ENCODE measurements at regions not wholly inside any gene's neighbourhood (a gene's known extent, or its start where the extent isn't known, plus 50 kb on each side); places are given as distances from the start of the nearest gene placed in this dataset.
"Not testable (repeated sequence)": the region's sequence is repeated elsewhere in the genome, so short reads cannot be mapped to it uniquely, and the experiment has no call there.

GRCh38 chr3:14037211-14037610, 87.5 kb downstream of the CHCHD4 start:
- DNase-seq = no peak
- Histone ChIP-seq H3K27me3 (no peaks in the 10 kb centered on the region), H3K9me3 (peaks cover 0 to 19% (median 4%) of the 10 kb centered on the region in 3 donors), H3K4me1 (peaks cover 0 to 2% (median under 1%) of the 10 kb centered on the region in 4 donors), H3K36me3 (no peaks in the 10 kb centered on the region), H3K27ac (no peak overlapping the region), H3K4me3 (no peak overlapping the region)
- intact Hi-C loops (cut with DNase I; ENCODE audit: low total_unique reads) = no loop called here
- TF ChIP-seq CTCF (IDR thresholded peaks at IDR 0.05) = no peak

GRCh38 chr3:14033023-14033422, 91.6 kb downstream of the CHCHD4 start:
- no peak for TF ChIP-seq CTCF (IDR thresholded peaks at IDR 0.05)
- intact Hi-C loops (cut with DNase I; ENCODE audit: low total_unique reads) = no loop called here
- DNase-seq = no peak
- no peaks in the 10 kb centered on the region for H3K4me1 ChIP-seq
- H3K27me3 ChIP-seq = no peaks in the 10 kb centered on the region
- H3K4me3 ChIP-seq = no peak overlapping the region
- H3K36me3 ChIP-seq = no peaks in the 10 kb centered on the region
- no peak overlapping the region for H3K27ac ChIP-seq
- H3K9me3 ChIP-seq = peaks cover 0 to 19% (median 4%) of the 10 kb centered on the region in 3 donors

GRCh38 chr3:14031271-14031670, 93.4 kb downstream of the CHCHD4 start:
- TF ChIP-seq CTCF (IDR thresholded peaks at IDR 0.05) = no peak
- no peaks in the 10 kb centered on the region for H3K27me3 ChIP-seq
- DNase-seq = no peak
- H3K27ac ChIP-seq = no peak overlapping the region
- intact Hi-C loops (cut with DNase I; ENCODE audit: low total_unique reads) = no loop called here
- H3K4me3 ChIP-seq = no peak overlapping the region
- H3K36me3 ChIP-seq = no peaks in the 10 kb centered on the region
- peaks cover 0 to 7% (median 0%) of the 10 kb centered on the region in 3 donors for H3K9me3 ChIP-seq
- no peaks in the 10 kb centered on the region for H3K4me1 ChIP-seq

GRCh38 chr3:14029390-14029995, 95.2 kb downstream of the CHCHD4 start:
- intact Hi-C loops (cut with DNase I; ENCODE audit: low total_unique reads); H3K36me3 ChIP-seq; H3K27me3 ChIP-seq; H3K27ac ChIP-seq; DNase-seq; H3K4me1 ChIP-seq; H3K9me3 ChIP-seq; H3K4me3 ChIP-seq: not testable (repeated sequence)

- H3K36me3 ChIP-seq; H3K4me3 ChIP-seq; DNase-seq; intact Hi-C loops (cut with DNase I; ENCODE audit: low total_unique reads); H3K4me1 ChIP-seq; H3K27ac ChIP-seq; H3K27me3 ChIP-seq; H3K9me3 ChIP-seq: not testable (repeated sequence)
Observed at GRCh38 chr3:14028122-14028521, 96.5 kb downstream of the CHCHD4 start.

GRCh38 chr3:14019459-14019858, 105.2 kb downstream of the CHCHD4 start:
- no peak for TF ChIP-seq CTCF (IDR thresholded peaks at IDR 0.05)
- Histone ChIP-seq H3K4me3 (no peak overlapping the region), H3K4me1 (no peaks in the 10 kb centered on the region), H3K36me3 (no peaks in the 10 kb centered on the region), H3K27ac (no peak overlapping the region), H3K9me3 (peaks cover 0 to 20% (median 0%) of the 10 kb centered on the region in 3 donors), H3K27me3 (no peaks in the 10 kb centered on the region)
- no peak for DNase-seq
- intact Hi-C loops (cut with DNase I; ENCODE audit: low total_unique reads) = no loop called here
